HG03060 (cell line): ENCODE measurements at regions not wholly inside any gene's neighbourhood (a gene's known extent, or its start where the extent isn't known, plus 50 kb on each side); places are given as distances from the start of the nearest gene placed in this dataset.
"Not testable (repeated sequence)": the region's sequence is repeated elsewhere in the genome, so short reads cannot be mapped to it uniquely, and the experiment has no call there.

ENCODE experiments used
- ATAC-seq: cut with Tn5 transposase; IDR thresholded peaks from one replicate; pipeline ENCODE4 v1.9.1; 2021; ENCODE audit warnings: low read depth, moderate number of reproducible peaks; ENCODE audit not compliant: unreplicated experiment

- ATAC-seq = no peak
Observed at GRCh38 chr10:33965795-33966581, 631.5 kb upstream of the NRP1 start.

- ATAC-seq = no peak
Observed at GRCh38 chr10:33963729-33964128, 629.3 kb upstream of the NRP1 start.

DNA sequence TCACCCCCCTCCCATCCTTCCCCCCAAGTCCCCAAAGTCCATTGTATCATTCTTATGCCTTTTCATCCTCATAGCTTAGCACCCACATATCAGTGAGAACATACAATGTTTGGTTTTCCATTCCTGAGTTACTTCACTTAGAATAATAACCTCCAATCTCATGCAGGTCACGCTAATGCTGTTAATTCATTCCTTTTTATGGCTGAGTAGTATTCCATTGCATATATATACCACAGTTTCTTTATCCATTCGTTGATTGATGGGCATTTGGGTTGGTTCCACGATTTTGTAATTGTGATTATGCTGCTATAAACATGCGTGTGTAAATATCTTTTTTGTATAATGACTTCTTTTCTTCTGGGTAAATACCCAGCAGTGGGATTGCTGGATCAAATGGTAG lies 621.9 kb upstream of the NRP1 start:
- not testable (repeated sequence) for ATAC-seq

- no peak for ATAC-seq
Observed at GRCh38 chr10:33955676-33956075, 621.2 kb upstream of the NRP1 start.

GRCh38 chr10:33952692-33953360 lies 618.4 kb upstream of the NRP1 start:
- no peak for ATAC-seq

DNA sequence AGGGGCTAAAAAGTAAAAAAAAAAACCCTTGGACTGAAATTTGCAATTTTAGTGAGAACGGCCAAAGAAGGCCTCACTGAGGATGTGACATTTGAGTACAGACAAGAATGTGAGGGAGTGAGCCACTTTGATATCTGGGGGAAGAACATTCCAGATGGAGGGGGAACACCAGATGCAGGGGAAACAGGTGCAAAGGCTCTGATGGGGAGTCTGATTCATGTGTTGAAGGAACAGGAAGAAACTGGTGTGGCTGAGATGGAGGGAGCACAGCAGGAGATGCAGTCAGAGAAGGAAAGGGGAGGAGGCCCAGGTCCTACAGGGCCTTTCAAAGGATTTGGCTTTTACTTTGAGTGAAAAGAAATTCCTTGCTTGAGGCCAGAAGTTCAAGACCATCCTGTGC lies 615.7 kb upstream of the NRP1 start:
- ATAC-seq = no peak

GRCh38 chr10:33947544-33947943 lies 613.1 kb upstream of the NRP1 start:
- no peak for ATAC-seq

- no peak for ATAC-seq
Observed at GRCh38 chr10:33945051-33945450, 610.6 kb upstream of the NRP1 start.

DNA sequence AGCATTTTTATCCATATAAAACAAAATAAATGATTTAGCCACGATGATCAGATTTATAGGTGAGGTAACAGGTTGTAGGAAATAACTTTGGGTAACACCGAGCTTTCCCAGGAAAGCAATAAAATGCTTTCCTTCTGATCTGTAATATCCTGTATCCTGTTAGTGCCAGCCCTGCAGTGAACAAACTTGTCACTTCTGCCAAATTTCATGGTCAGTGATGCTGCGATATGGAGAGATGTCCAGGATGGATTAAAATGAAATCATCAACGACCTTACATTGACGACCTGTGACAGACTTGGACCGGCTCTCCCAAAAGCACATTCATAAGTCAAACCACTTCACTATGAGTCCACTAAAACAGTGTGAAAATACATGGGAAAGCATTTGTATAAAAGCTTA lies 608.0 kb upstream of the NRP1 start:
- no peak for ATAC-seq

- no peak for ATAC-seq
Observed at GRCh38 chr10:33939892-33940291, 605.4 kb upstream of the NRP1 start.

- ATAC-seq = no peak
Observed at GRCh38 chr10:33939410-33939809, 604.9 kb upstream of the NRP1 start.

DNA sequence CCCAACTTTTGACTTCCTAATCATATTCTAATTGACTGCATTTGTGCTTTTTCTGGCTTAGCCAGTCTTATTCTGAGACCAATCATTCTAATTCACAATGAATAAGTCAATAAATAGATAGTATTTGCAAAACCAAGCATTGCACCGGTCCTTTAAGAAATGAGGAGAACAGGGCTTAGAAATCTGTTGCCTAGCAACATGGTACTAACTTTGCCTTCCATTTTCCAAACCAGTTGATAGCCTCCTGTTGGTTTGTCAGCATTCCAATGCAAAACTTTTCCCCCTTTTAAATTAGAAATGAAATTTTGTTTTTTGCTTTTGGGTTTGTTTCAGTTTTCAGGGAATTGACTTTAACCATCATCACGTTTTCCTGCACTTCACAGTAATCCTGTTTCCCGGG lies 603.5 kb upstream of the NRP1 start:
- no peak for ATAC-seq

DNA sequence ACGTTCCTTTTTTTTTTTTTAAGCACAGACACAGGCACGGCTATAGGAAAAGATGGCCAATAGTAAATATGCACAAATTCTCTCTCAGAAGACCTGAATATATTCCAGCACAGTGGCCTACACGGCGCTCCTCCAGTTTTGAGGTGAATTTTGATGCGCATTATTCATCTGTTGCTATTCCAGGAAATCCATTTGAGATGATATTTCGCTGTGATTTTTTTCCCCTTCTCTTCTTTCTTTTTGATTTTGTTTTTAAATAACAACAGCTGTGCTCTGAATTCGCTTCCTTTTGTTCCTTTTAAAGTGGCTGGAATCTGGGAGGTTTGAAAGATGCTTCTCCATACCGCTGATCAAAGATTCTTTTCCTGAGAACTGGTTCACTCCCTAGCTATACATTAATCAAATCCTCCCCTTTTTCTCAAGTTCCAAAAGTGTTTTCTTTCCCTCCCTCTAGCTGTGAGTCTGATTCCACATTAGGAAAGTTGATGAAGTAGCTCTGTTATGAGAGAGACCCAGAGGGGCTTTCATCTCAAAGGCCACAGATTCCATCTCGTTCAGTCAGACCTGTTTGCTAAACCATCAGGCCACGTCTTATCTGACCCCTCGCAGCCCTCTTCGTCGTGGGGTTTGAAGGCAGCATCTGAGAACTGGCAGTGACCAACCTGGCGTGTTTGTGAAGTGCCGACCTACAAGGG lies 602.7 kb upstream of the NRP1 start:
- ATAC-seq = no peak

GRCh38 chr10:33935350-33935749 lies 600.9 kb upstream of the NRP1 start:
- ATAC-seq = no peak

DNA sequence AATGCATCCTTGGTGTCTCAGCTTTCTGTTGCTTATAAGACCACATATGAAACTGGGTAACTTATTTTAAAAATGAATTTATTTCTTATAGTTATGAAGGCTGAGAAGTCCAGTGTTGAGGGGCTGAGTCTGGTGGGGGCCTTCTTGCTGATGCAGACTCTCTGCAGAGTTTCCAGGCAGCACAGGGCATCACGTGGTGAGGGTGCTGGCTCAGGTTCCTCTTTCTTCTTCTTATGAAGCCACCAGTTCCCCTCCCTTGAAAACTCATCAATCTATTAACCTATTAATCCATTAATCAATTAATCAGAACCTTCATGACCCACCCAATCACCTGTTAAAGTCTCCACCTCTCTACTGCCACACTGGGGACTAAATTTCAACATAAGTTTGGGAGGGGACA lies 595.6 kb upstream of the NRP1 start:
- no peak for ATAC-seq

GRCh38 chr10:33927347-33927746 lies 592.9 kb upstream of the NRP1 start:
- ATAC-seq = no peak

DNA sequence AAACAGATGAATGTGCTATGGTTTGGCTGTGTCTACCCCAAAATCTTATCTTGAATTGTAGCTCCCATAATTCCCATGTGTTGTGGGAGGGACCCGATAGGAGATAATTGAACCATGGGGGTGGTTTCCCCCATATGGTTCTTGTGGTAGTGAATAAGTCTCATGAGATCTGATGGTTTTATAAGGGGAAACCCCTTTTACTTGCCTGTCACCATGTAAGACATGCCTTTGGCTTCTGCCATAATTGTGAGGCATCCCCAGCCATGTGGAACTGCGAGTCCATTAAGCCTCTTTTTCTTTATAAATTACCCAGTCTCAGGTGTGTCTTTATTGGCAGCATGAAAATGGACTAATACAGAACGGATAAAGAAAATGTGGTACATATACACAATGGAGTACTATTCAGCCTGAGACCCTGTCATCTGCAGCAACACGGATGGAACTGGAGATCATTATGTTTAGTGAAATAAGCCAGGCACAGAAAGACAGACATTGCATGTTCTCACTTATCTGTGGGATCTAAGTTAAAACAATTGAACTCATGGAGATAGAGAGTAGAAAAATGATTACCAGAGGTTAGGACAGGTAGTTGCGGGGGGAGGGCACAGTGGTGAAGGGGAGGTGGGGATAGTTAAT lies 587.6 kb upstream of the NRP1 start:
- no peak for ATAC-seq

DNA sequence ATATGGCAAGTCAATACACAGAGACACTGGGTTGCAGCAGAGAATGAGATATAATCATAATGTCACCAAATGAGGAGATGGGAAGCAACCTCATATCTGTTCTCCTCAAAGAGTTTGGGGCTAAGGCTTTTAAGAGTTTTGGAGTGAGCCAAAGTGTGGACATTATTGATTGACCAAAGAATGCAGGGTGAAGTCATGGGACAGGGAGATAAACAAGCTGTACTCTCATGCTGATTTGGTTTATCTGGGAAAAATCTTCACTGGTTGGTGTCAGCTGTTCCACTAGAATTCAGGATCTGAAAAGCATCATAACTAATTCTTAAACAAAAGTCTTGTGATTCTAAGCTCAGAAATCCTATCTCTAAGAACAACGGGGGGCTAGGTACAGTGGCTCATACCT lies 585.9 kb upstream of the NRP1 start:
- ATAC-seq = no peak

DNA sequence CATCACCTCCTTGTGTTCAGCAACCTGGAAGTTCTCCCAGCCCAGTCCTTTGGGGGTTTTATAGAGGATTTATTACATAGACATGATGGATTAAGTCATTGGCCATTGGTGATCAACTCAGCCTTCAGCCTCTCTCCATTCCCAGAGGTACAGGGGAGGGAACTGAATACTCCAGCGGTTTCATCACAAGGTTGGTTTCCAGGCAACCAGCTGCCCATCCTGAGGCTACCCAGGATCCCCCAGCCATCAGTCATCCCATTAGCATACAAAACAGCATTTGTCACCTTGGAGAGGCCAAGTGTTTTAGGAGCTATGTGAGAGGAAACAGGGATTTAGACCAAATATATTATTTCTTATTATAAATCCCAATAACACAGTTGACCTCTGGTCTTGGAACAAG lies 584.8 kb upstream of the NRP1 start:
- ATAC-seq = no peak

GRCh38 chr10:33917069-33917780 lies 582.8 kb upstream of the NRP1 start:
- ATAC-seq = no peak

- ATAC-seq = no peak
Observed at GRCh38 chr10:33914746-33915145, 580.3 kb upstream of the NRP1 start.
